ENCODE measurements at regions not wholly inside any gene's neighbourhood (a gene's known extent, or its start where the extent isn't known, plus 50 kb on each side); places are given as distances from the start of the nearest gene placed in this dataset.

DNA sequence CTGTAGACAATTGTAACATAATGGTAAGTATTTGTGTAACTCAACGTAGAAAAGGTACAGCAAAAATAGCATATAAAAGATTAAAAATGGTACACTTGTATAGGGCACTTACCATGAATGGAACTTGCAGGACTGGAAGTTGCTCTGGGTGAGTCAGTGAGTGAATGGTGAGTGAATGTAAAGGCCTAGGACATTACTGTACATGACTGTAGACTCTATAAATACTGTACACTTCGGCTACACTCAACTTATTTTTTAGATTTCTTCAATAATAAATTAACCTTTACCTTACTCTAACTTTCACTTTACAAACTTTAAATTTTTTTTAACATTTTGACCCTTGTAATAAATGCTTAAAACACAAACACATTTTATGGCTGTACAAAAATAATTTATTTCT is 72.1 kb upstream of the FAM216B start:
- DNase-seq = no peak
- no peaks in the 10 kb centered on the region for H3K27me3 ChIP-seq
- H3K36me3 ChIP-seq = no peaks in the 10 kb centered on the region
- no peaks in the 10 kb centered on the region for H3K4me1 ChIP-seq
- in situ Hi-C loops (cut with MboI; ENCODE audit: low sequenced_read_pairs in 4 of 4) = no loop called here
- no peak for TF ChIP-seq POLR2A (IDR thresholded peaks at IDR 0.05)
- TF ChIP-seq, protein P1, sequence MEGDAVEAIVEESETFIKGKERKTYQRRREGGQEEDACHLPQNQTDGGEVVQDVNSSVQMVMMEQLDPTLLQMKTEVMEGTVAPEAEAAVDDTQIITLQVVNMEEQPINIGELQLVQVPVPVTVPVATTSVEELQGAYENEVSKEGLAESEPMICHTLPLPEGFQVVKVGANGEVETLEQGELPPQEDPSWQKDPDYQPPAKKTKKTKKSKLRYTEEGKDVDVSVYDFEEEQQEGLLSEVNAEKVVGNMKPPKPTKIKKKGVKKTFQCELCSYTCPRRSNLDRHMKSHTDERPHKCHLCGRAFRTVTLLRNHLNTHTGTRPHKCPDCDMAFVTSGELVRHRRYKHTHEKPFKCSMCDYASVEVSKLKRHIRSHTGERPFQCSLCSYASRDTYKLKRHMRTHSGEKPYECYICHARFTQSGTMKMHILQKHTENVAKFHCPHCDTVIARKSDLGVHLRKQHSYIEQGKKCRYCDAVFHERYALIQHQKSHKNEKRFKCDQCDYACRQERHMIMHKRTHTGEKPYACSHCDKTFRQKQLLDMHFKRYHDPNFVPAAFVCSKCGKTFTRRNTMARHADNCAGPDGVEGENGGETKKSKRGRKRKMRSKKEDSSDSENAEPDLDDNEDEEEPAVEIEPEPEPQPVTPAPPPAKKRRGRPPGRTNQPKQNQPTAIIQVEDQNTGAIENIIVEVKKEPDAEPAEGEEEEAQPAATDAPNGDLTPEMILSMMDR (IDR thresholded peaks at IDR 0.05 in 4 of 5, conservative IDR thresholded peaks at IDR 0.05 in 1 of 5) = no peak
- ATAC-seq = no peak
- no peak overlapping the region for H3K27ac ChIP-seq
- intact Hi-C loops (cut with DNase I; ENCODE audit: low total_unique reads) = no loop called here
- H3K9me3 ChIP-seq = no peaks in the 10 kb centered on the region
- no peak overlapping the region for H3K4me3 ChIP-seq

- in situ Hi-C loops (cut with MboI; ENCODE audit: low sequenced_read_pairs in 4 of 4) = no loop called here
- ATAC-seq (no peak), DNase-seq (no peak)
- no peaks in the 10 kb centered on the region for H3K36me3 ChIP-seq
- H3K4me1 ChIP-seq = no peaks in the 10 kb centered on the region
- no peaks in the 10 kb centered on the region for H3K27me3 ChIP-seq
- no peaks in the 10 kb centered on the region for H3K9me3 ChIP-seq
- intact Hi-C loops (cut with DNase I; ENCODE audit: low total_unique reads) = no loop called here
- no peak overlapping the region for H3K27ac ChIP-seq
- H3K4me3 ChIP-seq = no peak overlapping the region
- TF ChIP-seq, protein P1 (IDR thresholded peaks at IDR 0.05 in 4 of 5, conservative IDR thresholded peaks at IDR 0.05 in 1 of 5) = no peak
- TF ChIP-seq POLR2A (IDR thresholded peaks at IDR 0.05) = no peak
Measured at GRCh38 chr13:42715909-42716308, 65.5 kb upstream of the FAM216B start.

DNA sequence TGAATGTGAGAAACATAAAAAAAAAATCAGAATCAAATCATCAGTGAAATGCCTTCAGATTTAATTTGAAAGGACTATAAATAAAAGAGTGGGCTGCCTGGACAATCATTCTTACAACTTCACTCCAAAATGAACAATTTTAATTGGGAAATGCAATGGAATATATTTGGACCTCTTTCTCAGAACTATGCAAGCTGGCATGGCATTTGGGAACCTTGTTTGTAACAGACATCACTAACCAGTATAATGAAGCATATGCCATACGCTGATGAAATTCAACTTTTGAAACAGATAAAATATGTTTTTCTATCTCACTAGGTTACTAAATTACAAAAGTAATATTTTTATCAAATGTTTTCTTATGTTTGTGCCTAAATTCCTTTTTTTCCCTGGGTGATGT is 64.2 kb upstream of the FAM216B start:
- H3K27ac ChIP-seq = no peak overlapping the region
- H3K36me3 ChIP-seq = no peaks in the 10 kb centered on the region
- no peaks in the 10 kb centered on the region for H3K9me3 ChIP-seq
- no peak for ATAC-seq
- no peak overlapping the region for H3K4me3 ChIP-seq
- TF ChIP-seq, protein P1 (IDR thresholded peaks at IDR 0.05 in 4 of 5, conservative IDR thresholded peaks at IDR 0.05 in 1 of 5) = no peak
- in situ Hi-C loops (cut with MboI; ENCODE audit: low sequenced_read_pairs in 4 of 4) = no loop called here
- no peaks in the 10 kb centered on the region for H3K27me3 ChIP-seq
- H3K4me1 ChIP-seq = no peaks in the 10 kb centered on the region
- no peak for DNase-seq
- intact Hi-C loops (cut with DNase I; ENCODE audit: low total_unique reads) = no loop called here

DNA sequence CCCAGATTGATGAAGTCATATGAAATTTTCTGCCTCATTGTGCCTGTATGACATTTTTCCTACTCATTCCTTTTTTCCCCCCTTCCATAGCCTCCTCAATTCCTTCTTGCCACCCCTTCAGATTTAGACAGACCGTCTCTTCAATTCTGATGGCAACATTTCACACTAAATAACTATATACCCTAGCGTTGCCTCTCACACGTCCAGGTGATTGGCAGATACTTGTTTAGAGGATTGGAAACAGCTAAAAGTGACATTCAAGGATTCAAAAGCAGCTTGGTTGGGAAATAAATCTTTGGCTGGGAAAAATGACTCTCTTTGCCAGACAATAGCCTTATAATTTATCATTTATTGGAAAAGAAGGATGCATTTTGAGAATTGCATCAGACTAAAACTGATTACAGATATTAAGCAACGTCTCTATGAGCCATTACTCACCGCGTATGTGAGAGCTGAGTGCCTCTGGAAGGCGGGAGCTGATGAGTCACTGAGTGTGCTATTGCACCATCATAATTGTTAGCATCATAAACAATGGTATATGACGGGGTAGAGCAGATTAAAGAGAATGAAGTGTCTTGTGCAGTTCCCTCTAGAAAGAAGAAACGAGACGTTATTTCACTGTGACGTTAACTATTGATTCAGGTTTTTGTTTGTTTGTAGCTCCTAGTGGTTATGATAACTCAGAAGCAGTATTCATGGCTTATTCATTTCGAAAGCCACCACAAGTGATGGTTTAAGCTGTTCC is 61.1 kb upstream of the FAM216B start:
- Histone ChIP-seq H3K27ac (no peak overlapping the region), H3K27me3 (no peaks in the 10 kb centered on the region), H3K4me3 (no peak overlapping the region), H3K4me1 (no peaks in the 10 kb centered on the region), H3K36me3 (no peaks in the 10 kb centered on the region), H3K9me3 (no peaks in the 10 kb centered on the region)
- TF ChIP-seq, protein P1 (IDR thresholded peaks at IDR 0.05 in 4 of 5, conservative IDR thresholded peaks at IDR 0.05 in 1 of 5) = no peak
- TF ChIP-seq POLR2A (IDR thresholded peaks at IDR 0.05) = no peak
- ATAC-seq (no peak), DNase-seq (no peak)
- in situ Hi-C loops (cut with MboI; ENCODE audit: low sequenced_read_pairs in 4 of 4) (no loop called here), intact Hi-C loops (cut with DNase I; ENCODE audit: low total_unique reads) (no loop called here)

DNA sequence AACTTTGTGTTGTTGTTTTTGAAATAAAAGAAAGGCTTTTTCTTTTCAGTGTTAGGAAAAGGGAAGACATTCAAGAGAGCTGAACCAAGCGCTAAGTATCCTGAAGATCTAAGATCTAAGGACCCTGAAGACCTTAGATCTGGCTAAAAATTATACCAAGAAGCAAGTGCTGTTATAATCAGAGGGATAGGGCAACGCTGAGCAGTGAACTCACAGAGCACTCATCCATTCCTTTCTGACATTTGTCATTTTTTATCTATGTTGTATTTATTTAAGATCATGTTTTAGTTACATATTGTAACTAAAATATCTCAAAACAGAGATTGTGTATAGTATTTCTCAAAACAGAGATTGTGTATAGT is 60.5 kb upstream of the FAM216B start:
- Histone ChIP-seq H3K36me3 (no peaks in the 10 kb centered on the region), H3K27me3 (no peaks in the 10 kb centered on the region), H3K4me3 (no peak overlapping the region), H3K27ac (no peak overlapping the region), H3K9me3 (no peaks in the 10 kb centered on the region), H3K4me1 (no peaks in the 10 kb centered on the region)
- intact Hi-C loops (cut with DNase I; ENCODE audit: low total_unique reads) (no loop called here), in situ Hi-C loops (cut with MboI; ENCODE audit: low sequenced_read_pairs in 4 of 4) (no loop called here)
- TF ChIP-seq, protein P1 (IDR thresholded peaks at IDR 0.05 in 4 of 5, conservative IDR thresholded peaks at IDR 0.05 in 1 of 5) = no peak
- TF ChIP-seq POLR2A (IDR thresholded peaks at IDR 0.05) = no peak
- ATAC-seq (no peak), DNase-seq (no peak)

All from gastrocnemius medialis (tissue), 4 donors.